Activated T-helper 9 cell treated with anti-CD3 and anti-CD28 coated beads, Interleukin-2, amount 50 U/mL, for 16 hours (primary cell): ENCODE measurements at regions not wholly inside any gene's neighbourhood (a gene's known extent, or its start where the extent isn't known, plus 50 kb on each side); places are given as distances from the start of the nearest gene placed in this dataset.

Source experiments
- DNase-seq: peaks from one replicate; pipeline ENCODE4 v3.0.0-alpha.2; 2020; ENCODE audit warnings: low read depth

GRCh38 chr14:101026341-101026740 is 122.8 kb upstream of the RTL1 start:
- DNase-seq: no peak

DNA sequence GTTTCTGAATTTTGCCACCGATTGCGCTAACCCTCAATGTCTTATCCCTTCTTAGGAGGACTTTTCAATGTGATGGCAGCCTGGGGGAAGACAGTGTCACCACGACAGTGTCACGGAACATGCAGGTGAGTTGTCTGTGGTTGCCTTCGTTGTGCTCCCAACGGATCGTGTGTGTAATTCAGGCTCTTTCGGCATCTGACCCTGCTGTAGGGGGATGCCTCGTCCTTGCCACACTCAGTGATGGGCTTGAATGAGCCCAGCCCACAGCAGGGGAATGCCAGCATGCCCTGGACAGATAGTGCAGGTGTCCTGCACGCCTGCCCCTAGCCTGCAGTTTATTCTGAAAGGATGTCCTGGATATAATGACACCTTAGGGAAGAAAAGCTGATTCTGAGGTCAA is 123.8 kb upstream of the RTL1 start:
- DNase-seq: no peak

DNA sequence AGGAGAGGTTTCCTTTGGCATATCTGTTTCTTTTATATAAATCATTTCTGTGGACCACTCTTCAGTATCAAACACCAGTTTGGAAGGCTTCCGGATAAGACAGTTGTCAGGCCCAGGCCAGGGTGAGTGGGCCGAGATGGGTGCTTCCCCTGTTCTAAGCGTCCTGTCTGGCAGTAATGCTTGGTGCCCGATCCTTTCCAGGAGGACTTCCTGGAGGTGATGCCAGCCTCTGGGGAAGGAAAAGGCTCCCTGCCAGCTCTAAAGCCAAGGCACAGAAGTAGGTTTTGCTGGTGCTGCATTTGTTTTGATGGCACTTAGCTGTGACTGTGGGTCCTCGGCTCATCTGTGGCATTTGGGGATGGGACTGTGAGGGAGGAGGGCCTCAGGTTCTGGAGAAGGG is 124.4 kb upstream of the RTL1 start:
- DNase-seq: no peak

DNA sequence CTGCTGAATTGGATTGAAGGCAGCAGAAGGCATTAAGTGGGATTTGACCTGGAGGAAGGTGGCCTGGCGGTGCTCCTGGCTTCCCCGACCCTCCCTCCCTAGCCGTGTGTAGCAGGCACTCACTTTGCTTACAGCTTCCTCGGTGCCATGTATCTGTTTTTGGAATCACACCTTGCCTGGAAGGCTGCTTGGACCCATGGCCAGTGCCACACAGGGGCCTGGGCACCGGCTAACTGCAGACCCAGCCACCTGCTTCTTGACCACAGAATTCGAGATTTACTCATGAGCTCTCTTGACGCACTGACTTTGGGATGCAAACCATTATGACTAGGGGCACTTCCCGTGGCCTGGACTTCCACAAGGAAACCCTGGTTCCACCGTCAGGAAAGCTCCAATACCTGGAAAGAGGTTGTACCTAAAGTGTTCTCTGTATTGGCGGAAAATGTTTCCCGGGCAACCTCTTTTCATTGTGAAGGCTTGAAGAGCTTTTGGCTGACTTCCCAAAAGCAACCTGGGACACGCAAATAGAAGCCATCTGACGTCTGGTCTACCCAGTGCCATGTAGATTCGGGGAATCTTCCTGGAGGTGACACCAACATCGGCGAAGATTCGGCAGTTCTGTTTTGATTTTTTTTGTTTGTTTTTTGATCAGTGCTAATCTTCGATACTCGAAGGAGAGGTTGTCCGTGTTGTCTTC is 125.6 kb upstream of the RTL1 start:
- no peak for DNase-seq

DNA sequence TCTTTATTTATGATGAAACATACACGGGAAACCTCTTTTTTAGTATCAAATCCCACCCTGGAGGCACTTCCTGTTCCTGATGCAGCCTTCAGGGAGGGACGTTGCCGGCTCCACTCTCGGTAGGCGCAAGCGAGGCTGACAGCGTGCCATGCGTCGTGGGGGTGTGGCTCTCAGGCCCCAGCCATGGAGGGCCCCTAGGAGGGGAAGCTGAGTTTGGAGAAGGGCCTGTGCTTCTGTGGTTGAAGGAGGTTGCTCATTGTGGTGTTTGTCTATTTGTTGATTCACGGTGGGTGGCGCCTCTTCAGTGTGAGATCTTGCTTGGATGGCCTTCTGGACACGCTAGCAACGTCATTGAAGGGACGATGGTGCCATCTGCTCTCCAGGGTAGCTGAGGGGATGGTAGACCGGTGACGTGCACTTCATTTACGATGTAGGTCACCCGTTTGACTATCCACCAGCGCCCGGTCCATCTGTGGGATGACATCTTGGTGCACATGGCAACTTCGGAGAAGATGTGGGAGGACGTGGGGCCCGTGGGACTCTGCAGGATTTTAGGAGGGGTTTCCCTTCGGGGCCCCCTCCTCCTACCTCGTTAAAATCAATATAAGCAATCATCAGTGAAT is 126.3 kb upstream of the RTL1 start:
- DNase-seq: no peak

- DNase-seq: no peak
These were observed 127.1 kb upstream of the RTL1 start for GRCh38 chr14:101030586-101030985.

DNA sequence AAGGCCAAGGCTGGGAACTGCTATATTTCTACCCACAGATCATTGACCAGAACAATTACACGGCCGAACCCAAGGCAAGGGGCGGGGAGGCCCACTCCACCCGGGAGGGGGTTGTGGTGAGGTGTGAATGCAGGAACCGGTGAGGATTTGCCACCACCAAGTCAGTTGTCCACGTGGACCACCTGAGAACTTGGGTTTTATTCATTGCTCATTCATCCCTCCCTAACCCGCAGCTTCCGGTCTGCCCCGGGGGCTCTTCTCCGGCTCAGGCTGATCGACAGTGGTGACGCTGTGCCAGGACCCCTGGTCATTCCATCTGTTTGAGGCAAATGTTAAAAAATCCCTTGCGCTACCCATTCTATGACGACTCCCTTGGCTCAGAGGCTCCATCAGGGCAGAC is 127.7 kb upstream of the RTL1 start:
- no peak for DNase-seq

DNA sequence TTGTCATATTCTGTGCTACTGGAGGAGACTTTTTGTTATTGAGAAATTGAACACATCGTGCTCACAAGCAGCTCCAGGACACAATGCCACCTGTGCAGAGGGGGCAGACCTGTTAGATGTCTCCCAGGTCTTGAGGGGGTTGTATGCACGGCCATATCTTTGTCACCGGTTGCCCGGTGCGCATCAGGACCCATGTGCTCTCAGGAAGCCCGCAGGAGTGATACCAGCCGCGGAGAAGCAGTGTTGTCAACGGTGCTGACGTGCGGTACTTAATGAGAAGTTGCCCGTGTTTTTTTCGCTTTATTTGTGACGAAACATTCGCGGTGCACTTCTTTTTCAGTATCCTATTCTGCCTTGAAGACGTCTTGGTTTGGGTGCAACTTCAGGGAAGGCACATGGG is 128.2 kb upstream of the RTL1 start:
- no peak for DNase-seq

DNA sequence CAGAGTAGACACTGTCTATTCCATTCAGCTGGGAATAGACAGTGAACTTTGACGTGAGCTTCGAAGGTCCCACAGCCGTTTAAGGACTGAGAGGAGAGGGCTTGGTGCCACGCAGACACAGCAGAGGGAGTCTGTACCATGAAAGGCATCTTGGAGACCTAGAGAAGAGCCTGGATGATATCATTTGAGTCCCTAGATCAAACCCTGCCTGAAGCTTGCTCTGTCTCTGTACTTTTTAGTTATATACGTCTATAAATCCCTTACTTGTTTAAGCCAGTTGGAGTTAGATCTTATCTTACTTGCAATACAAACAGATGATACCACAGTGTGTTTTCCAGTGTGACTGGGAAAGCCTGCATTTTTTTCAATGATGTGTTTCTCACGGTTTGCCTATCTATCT is 128.9 kb upstream of the RTL1 start:
- DNase-seq: no peak

DNA sequence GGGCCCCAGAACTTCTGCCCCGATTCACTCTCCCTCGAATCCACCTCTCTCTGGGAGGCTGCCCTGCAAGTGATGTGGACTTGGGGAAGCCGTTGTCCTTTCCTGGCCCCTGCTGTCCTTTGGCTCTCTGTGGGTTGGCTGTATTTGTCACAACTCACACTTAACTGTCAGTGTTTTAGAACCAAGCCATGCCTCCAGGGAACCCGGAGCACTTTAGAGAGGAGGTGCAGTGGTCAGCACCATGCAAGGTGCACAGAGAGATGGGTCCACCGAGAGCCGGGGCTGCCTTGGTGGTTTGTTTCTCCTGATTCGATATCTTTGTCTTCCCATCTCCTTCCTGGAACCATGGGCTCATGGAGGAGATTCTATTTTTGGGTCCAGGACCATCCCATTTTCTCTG is 129.5 kb upstream of the RTL1 start:
- DNase-seq: no peak

- no peak for DNase-seq
These were observed 130.1 kb upstream of the RTL1 start for GRCh38 chr14:101033446-101034165.

DNA sequence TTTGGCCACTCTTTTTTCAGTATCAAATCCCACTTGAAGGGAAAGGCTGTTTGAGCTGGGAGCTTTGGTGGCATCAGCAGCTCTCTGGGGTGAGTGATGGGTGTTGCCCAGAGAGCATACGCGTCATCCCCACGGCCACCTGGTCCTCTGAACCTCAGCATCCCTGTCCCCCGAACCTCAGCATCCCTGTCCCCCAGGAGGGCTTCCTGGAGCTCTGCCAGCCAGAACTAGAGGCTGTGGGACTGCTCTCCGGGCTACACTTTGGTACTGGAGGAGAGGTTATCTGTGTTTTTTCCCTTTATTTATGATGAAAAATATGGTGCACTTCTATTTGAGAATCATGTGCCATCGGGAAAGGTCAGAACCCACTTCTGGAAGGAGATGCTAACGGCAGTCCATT is 131.5 kb upstream of the RTL1 start:
- DNase-seq: no peak

- no peak for DNase-seq
These were observed 132.1 kb upstream of the RTL1 start for GRCh38 chr14:101035466-101036225.

GRCh38 chr14:101037021-101037817 is 133.7 kb upstream of the RTL1 start:
- DNase-seq: no peak

GRCh38 chr14:101039031-101039754 is 135.7 kb upstream of the RTL1 start:
- no peak for DNase-seq

DNA sequence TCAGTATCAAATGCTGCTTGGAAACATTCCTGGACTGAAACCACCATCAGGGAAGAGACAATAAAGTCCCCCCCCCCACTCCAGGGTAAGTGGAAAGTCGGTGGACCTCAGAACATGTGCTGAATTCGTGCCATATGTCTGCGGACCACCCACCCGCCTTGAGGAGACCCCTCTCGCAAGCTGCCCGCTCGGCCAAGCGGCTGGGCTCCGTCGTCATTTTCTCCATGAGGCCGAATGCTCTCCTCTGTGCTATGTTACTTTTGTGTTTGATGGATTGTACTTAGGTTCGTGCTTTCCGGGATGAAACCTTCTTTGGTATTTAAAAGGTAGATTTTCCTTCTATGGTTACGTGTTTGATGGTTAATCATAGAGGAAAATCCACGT is 136.2 kb upstream of the RTL1 start:
- no peak for DNase-seq

DNA sequence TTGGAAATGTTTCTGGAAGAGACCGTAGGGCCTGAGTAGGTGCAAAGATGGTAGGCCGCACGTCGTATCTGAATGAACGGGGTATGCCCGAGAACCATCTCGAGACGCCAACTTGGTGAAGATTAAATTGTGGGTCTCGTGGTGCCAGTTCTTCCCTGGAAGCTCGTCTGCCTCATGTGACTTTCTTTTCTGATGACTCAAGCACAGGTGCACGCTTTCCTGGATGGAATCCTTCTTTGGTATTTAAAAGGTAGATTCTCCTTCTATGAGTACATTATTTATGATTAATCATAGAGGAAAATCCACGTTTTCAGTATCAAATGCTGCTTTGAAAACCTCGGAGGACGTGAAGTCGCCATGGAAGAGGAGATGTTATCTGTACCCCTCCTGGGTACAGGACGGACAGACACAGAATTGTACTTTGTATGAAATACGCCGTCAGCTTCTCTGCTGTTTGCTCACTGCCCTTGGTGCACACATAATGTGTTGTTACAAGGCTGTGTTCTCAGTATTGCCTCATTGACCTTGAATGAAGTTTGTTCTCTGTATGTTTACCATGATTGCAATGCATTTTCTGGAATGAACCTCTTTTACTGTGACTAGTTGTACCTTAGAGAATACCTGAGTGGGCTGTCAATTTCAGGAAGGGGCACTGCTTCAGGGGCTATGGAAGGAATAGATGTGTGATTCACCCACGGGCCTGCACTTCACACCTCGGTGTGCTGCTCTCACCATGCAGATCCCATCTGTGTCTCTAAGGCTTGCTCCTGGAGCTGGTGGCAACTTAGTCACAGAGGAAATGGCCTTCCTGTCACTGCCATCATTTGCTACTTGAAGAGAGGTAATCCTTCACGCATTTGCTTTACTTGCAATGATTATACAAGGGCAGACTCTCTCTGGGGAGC is 137.3 kb upstream of the RTL1 start:
- no peak for DNase-seq

GRCh38 chr14:101043891-101044290 is 140.4 kb upstream of the RTL1 start:
- no peak for DNase-seq

DNA sequence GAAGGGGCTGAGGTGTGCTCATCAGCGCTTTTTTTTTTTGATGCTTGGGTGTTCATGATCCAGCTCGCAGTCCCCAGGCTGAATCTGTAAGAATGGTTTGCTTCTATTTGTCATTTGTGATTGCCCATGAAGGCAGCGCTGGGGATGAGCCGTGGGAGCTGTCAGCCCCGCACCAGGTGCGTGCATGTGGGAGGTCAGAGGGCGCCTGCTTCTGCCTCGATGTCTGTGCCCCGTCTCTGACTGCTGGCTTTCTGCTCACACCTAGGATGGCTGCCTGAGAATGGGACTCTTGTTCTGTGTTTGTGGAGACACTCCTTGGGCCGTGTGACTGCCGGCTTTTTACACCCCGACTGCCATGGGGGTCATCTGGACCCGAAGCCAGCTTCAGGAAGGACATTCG is 141.2 kb upstream of the RTL1 start:
- no peak for DNase-seq

DNA sequence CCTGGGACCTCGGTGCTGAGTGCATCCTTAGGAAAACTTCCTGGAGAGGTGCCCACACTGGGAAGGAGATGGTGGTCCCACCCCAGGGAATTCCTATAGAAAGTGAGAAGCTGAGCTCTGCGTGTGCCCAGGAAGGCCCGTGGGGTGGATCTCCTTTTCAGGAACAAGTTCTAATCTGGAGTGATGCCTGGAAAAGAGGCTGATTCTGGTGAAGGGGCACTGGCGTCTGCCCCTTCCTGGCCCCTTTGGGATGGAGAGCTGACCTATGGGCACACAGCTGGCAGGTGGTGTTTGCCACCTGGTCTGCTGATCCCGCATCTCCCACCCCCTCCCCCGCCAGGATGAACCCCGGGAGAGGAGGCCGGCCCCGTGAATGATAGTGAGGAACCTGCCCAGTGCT is 142.0 kb upstream of the RTL1 start:
- DNase-seq: no peak
